A549 (cell line): ENCODE measurements at regions not wholly inside any gene's neighbourhood (a gene's known extent, or its start where the extent isn't known, plus 50 kb on each side); places are given as distances from the start of the nearest gene placed in this dataset.

Source experiments
- EHMT2 ChIP-seq: fragments of 200-600 bp; sonication (generic); IDR thresholded peaks from 2 replicates; pipeline ENCODE4 v1.6.1; 2016; ENCODE audit warnings: antibody characterized with exemption, low read depth, mild to moderate bottlenecking, moderate library complexity
- EP300 ChIP-seq, 2 experiments: fragments of >200 bp; sonication (Bioruptor Twin); formaldehyde crosslinking; IDR thresholded peaks; 2 replicates in 1 of 2; 3 replicates in 1 of 2; pipeline ENCODE4 v1.6.1; 2016 to 2017
- JUN ChIP-seq, 2 experiments: fragments of >200 bp; sonication (Bioruptor Twin); formaldehyde crosslinking; IDR thresholded peaks; 2 replicates in 1 of 2; 3 replicates in 1 of 2; pipeline ENCODE4 v1.6.1; 2016 to 2017
- POLR2A ChIP-seq: IDR thresholded peaks from 2 replicates; pipeline ENCODE4 v1.6.1; 2012; ENCODE audit warnings: mild to moderate bottlenecking, low read length
- POLR2AphosphoS2 ChIP-seq: conservative IDR thresholded peaks from 2 replicates; pipeline ENCODE4 v1.6.1; 2012; ENCODE audit warnings: low read length, improper control_type of control experiment, inconsistent platforms
- RAD21 ChIP-seq, 2 experiments: fragments of >200 bp in 1 of 2; sonication (Bioruptor Twin) in 1 of 2; formaldehyde crosslinking in 1 of 2; IDR thresholded peaks in 1 of 2; conservative IDR thresholded peaks in 1 of 2; 2 replicates in 1 of 2; 3 replicates in 1 of 2; pipeline ENCODE4 v1.6.1; 2012 to 2018; ENCODE audit warnings: inconsistent platforms in 1 of 2
- TF ChIP-seq, protein P1 (sequence below): fragments of 450-650 bp; IDR thresholded peaks from 2 replicates; pipeline ENCODE4 v1.6.1; 2014; ENCODE audit warnings: antibody characterized with exemption
- TF ChIP-seq, protein P2 (sequence below): IDR thresholded peaks from 2 replicates; pipeline ENCODE4 v1.6.1; 2012
- TF ChIP-seq, protein P3 (sequence below): fragments of >200 bp; sonication (Bioruptor Twin); formaldehyde crosslinking; IDR thresholded peaks from 3 replicates; pipeline ENCODE4 v1.5.1; 2016

DNA sequence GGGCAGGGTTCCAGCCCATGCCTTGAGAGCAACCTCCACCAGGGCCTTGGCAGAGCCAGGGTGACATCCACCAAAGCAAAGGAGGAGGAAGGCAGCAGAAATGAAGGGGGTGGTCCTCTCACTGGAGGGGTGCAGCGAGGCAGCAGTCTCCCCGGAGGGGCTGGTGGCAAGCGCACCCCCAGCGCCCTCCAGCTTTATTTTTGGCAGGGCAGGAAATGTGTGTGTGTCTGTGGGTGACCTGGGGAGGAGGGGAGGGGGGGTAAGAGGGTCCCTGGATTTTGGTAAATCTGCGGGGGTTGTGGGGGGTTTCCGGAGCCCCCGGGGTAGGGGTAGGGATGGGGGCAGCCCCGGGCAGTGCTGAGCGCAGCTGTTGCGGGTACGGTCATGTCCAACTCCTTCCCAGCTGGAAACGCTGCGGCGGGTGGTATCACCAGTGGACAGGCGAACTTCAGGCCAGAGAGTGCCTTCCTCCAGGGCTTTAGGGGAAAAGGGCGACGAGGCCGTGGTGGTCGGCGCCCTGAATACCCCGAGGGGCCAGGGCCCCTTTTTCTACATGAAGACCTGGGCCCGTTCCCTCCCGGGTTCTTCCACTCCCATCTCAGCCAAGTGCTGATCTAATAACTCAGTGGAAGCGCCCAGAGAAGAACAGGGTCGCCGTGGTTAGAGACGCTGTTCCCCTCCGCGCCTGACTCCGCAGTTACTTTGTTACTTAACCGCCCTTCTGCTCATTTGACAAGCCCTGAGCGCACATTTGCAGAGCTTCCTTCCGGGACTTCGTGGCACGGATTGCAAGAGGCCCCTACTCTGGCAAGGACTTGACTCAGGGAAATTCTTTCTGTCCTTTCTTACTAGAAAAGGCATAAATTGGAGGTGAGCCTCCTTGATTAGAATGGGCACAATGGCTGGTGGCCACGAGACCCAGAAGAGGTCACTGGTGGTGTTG, 55.2 kb downstream of the FOS start:
- TF ChIP-seq, protein P1, sequence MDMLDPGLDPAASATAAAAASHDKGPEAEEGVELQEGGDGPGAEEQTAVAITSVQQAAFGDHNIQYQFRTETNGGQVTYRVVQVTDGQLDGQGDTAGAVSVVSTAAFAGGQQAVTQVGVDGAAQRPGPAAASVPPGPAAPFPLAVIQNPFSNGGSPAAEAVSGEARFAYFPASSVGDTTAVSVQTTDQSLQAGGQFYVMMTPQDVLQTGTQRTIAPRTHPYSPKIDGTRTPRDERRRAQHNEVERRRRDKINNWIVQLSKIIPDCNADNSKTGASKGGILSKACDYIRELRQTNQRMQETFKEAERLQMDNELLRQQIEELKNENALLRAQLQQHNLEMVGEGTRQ = no peak
- TF ChIP-seq, protein P2, sequence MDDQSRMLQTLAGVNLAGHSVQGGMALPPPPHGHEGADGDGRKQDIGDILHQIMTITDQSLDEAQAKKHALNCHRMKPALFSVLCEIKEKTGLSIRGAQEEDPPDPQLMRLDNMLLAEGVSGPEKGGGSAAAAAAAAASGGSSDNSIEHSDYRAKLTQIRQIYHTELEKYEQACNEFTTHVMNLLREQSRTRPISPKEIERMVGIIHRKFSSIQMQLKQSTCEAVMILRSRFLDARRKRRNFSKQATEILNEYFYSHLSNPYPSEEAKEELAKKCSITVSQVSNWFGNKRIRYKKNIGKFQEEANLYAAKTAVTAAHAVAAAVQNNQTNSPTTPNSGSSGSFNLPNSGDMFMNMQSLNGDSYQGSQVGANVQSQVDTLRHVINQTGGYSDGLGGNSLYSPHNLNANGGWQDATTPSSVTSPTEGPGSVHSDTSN = no peak
- TF ChIP-seq POLR2A = no peak
- no peak for TF ChIP-seq POLR2AphosphoS2
- no peak for TF ChIP-seq EP300 (IDR thresholded peaks at IDR 0.05)
- TF ChIP-seq, protein P3, sequence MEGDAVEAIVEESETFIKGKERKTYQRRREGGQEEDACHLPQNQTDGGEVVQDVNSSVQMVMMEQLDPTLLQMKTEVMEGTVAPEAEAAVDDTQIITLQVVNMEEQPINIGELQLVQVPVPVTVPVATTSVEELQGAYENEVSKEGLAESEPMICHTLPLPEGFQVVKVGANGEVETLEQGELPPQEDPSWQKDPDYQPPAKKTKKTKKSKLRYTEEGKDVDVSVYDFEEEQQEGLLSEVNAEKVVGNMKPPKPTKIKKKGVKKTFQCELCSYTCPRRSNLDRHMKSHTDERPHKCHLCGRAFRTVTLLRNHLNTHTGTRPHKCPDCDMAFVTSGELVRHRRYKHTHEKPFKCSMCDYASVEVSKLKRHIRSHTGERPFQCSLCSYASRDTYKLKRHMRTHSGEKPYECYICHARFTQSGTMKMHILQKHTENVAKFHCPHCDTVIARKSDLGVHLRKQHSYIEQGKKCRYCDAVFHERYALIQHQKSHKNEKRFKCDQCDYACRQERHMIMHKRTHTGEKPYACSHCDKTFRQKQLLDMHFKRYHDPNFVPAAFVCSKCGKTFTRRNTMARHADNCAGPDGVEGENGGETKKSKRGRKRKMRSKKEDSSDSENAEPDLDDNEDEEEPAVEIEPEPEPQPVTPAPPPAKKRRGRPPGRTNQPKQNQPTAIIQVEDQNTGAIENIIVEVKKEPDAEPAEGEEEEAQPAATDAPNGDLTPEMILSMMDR = no peak
- TF ChIP-seq EHMT2 = no peak
- no peak for TF ChIP-seq JUN (IDR thresholded peaks at IDR 0.05)
- TF ChIP-seq RAD21 (conservative IDR thresholded peaks at IDR 0.05 in 1 of 2, IDR thresholded peaks at IDR 0.05 in 1 of 2) = no peak
